ENCODE measurements at regions not wholly inside any gene's neighbourhood (a gene's known extent, or its start where the extent isn't known, plus 50 kb on each side); places are given as distances from the start of the nearest gene placed in this dataset.

DNA sequence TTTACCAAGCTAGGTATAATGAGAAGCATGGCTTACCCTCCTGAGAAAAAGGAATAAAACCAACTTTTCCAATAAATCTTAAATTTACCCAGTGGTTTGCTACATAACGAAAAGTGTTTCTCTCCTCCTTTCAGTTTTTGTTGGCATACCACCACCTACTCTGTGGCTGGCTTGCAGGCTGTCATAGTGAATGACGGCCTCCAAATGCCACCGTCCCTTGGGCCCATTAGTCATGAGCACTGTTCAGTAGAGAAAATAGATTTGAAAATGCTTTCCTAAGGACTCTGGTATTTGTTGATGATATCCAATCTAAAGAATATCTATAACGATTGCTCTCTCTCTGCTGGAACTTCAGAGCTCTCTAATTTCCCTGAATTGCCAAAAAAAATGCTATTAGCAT is 488.3 kb downstream of the MAGEE1 start:
- no peak for TF ChIP-seq EP300 (IDR thresholded peaks at IDR 0.05)
- TF ChIP-seq, protein P1, sequence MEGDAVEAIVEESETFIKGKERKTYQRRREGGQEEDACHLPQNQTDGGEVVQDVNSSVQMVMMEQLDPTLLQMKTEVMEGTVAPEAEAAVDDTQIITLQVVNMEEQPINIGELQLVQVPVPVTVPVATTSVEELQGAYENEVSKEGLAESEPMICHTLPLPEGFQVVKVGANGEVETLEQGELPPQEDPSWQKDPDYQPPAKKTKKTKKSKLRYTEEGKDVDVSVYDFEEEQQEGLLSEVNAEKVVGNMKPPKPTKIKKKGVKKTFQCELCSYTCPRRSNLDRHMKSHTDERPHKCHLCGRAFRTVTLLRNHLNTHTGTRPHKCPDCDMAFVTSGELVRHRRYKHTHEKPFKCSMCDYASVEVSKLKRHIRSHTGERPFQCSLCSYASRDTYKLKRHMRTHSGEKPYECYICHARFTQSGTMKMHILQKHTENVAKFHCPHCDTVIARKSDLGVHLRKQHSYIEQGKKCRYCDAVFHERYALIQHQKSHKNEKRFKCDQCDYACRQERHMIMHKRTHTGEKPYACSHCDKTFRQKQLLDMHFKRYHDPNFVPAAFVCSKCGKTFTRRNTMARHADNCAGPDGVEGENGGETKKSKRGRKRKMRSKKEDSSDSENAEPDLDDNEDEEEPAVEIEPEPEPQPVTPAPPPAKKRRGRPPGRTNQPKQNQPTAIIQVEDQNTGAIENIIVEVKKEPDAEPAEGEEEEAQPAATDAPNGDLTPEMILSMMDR (IDR thresholded peaks at IDR 0.05) = no peak
- TF ChIP-seq POLR2A (IDR thresholded peaks at IDR 0.05) = no peak

DNA sequence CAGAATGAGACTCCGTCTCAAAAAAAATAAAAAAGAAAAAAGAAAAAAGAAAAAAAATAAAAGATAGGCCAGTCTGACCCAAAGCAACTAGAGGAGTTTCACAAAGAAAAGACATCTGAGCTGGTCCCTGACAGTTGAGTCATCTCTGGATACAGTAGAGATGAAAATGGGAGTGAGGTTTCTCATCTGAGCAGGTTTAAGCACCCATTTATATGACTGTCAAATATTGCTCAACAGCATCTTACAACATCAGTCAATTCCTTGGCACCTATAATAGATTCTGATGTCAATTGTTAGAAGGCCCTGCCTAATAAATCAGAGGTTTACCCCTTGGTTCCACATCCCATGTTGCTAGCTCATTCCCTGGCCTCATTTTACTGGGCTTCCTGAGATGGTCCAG is 490.5 kb downstream of the MAGEE1 start:
- WGBS, 2 donors = 85 to 100% methylated on average over 1 of the region's 1 CpG
- H3K9me3 ChIP-seq = no peaks in the 10 kb centered on the region
- H3K27me3 ChIP-seq = no peaks in the 10 kb centered on the region
- peak in 1 of 2 donors; percentile 4 for DNase-seq (ENCODE audit: low spot score in 2 of 2)
- no peak overlapping the region for H3K27ac ChIP-seq
- no peak overlapping the region for H3K4me3 ChIP-seq
- H3K4me1 ChIP-seq = no peaks in the 10 kb centered on the region
- TF ChIP-seq EP300 (IDR thresholded peaks at IDR 0.05) (no peak), POLR2A (IDR thresholded peaks at IDR 0.05) (no peak)
- TF ChIP-seq, protein P1 (IDR thresholded peaks at IDR 0.05) = no peak
- no peaks in the 10 kb centered on the region for H3K36me3 ChIP-seq

More for the DNA sequence above, 488.3 kb downstream of the MAGEE1 start:
- no peak overlapping the region for H3K4me3 ChIP-seq
- H3K27me3 ChIP-seq = no peaks in the 10 kb centered on the region
- no peaks in the 10 kb centered on the region for H3K9me3 ChIP-seq
- no peak overlapping the region for H3K27ac ChIP-seq
- H3K4me1 ChIP-seq = no peaks in the 10 kb centered on the region
- DNase-seq (ENCODE audit: low spot score in 2 of 2) = no peak
- WGBS, 2 donors = 67 to 69% methylated on average over 4 of the region's 4 CpGs
- no peaks in the 10 kb centered on the region for H3K36me3 ChIP-seq

DNA sequence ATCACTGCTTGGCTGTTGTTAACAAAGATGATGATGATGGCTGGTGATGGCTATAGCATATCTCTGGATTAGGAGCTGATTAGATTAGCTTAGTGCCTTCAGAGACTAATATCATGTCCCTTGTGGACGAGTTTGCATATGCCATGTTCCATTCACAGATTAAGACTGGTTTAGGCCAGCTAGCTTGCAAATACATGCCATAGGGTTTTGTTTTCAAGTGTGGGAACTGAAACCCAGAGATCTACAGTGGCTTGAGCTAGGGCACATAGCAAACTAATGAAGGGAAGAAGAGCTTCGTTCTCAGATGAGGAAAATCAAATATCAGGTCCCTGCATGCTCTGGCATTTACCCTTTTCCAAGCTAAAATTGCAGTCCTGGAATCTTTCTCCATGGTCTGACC is 492.3 kb downstream of the MAGEE1 start:
- WGBS, 2 donors = 53 to 93% methylated on average over 2 of the region's 2 CpGs
- H3K27me3 ChIP-seq = no peaks in the 10 kb centered on the region
- no peaks in the 10 kb centered on the region for H3K9me3 ChIP-seq
- H3K4me3 ChIP-seq = no peak overlapping the region
- H3K4me1 ChIP-seq = no peaks in the 10 kb centered on the region
- TF ChIP-seq EP300 (IDR thresholded peaks at IDR 0.05) (no peak), POLR2A (IDR thresholded peaks at IDR 0.05) (no peak)
- TF ChIP-seq, protein P1 (IDR thresholded peaks at IDR 0.05) = no peak
- no peak overlapping the region for H3K27ac ChIP-seq
- DNase-seq (ENCODE audit: low spot score in 2 of 2) = no peak
- no peaks in the 10 kb centered on the region for H3K36me3 ChIP-seq

DNA sequence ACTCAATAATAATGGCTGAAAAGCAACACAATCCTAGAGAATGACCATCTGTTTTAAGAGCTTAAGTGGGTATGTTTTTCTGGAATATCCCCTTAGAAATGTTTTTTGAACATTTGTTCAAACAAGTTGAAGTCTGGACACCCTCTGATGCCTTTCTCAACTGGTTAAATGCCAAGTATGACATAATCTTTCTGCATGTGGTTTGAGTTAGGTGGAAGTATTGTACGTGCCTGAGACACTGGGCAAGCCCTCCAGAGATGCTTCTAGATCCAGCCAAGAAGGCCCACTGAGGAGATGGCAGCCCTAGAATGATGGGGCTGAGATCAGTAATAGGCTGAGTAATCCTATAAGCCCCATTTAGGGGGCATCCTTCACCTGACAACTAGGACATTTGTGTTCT is 493.1 kb downstream of the MAGEE1 start:
- Histone ChIP-seq H3K36me3 (no peaks in the 10 kb centered on the region), H3K27me3 (no peaks in the 10 kb centered on the region), H3K27ac (no peak overlapping the region), H3K9me3 (no peaks in the 10 kb centered on the region), H3K4me1 (no peaks in the 10 kb centered on the region), H3K4me3 (no peak overlapping the region)
- WGBS, 2 donors = 14 to 35% methylated on average over 1 of the region's 1 CpG
- TF ChIP-seq POLR2A (IDR thresholded peaks at IDR 0.05) = no peak
- no peak for TF ChIP-seq EP300 (IDR thresholded peaks at IDR 0.05)
- TF ChIP-seq, protein P1 (IDR thresholded peaks at IDR 0.05) = no peak
- DNase-seq (ENCODE audit: low spot score in 2 of 2) = no peak

DNA sequence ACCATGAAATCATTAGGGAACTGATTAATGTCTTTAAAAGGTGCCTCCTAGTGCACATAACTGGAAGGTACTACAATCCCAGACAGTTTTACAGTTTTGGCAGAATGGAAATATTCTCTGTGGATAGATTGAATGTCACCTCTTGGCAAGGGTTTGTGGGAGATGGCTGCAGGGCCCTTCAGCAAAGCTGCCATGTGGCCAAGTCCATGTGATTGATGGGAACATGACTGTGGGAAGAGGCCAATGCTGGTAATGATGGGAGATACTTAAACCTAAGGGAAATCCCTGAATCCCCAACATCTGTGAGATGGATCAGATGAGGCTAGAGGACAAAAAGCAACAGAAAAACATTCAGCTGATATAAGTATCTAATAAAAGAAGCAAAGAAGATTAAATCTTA is 493.7 kb downstream of the MAGEE1 start:
- no peak for DNase-seq (ENCODE audit: low spot score in 2 of 2)
- TF ChIP-seq POLR2A (IDR thresholded peaks at IDR 0.05) (no peak), EP300 (IDR thresholded peaks at IDR 0.05) (no peak)
- TF ChIP-seq, protein P1 (IDR thresholded peaks at IDR 0.05) = no peak
- no peak overlapping the region for H3K27ac ChIP-seq

More for the DNA sequence above, 493.7 kb downstream of the MAGEE1 start:
- H3K4me1 ChIP-seq = no peaks in the 10 kb centered on the region
- no peaks in the 10 kb centered on the region for H3K27me3 ChIP-seq
- no peak overlapping the region for H3K4me3 ChIP-seq
- H3K9me3 ChIP-seq = no peaks in the 10 kb centered on the region
- no peaks in the 10 kb centered on the region for H3K36me3 ChIP-seq

Measured in tibial nerve (tissue), 4 donors.